ENCODE measurements at regions not wholly inside any gene's neighbourhood (a gene's known extent, or its start where the extent isn't known, plus 50 kb on each side); places are given as distances from the start of the nearest gene placed in this dataset.
"Not testable (repeated sequence)": the region's sequence is repeated elsewhere in the genome, so short reads cannot be mapped to it uniquely, and the experiment has no call there.

- not testable (repeated sequence) for TF ChIP-seq CTCF (IDR thresholded peaks at IDR 0.05; ENCODE audit: poor library complexity, severe bottlenecking); POLR2AphosphoS5 (IDR thresholded peaks at IDR 0.05); REST (IDR thresholded peaks at IDR 0.05; ENCODE audit: borderline replicate concordance)
Measured at GRCh38 chr12:131288765-131289695, 335.3 kb downstream of the ADGRD1 start.

All from neural cell (in vitro differentiated cells).